ENCODE measurements at regions not wholly inside any gene's neighbourhood (a gene's known extent, or its start where the extent isn't known, plus 50 kb on each side); places are given as distances from the start of the nearest gene placed in this dataset.

GRCh38 chr6:103119056-103119455 is 1725.5 kb downstream of the GRIK2 start (continued):
- no peak for TF ChIP-seq NFYB (IDR thresholded peaks at IDR 0.05; ENCODE audit: insufficient read depth, low read depth, low read length)

DNA sequence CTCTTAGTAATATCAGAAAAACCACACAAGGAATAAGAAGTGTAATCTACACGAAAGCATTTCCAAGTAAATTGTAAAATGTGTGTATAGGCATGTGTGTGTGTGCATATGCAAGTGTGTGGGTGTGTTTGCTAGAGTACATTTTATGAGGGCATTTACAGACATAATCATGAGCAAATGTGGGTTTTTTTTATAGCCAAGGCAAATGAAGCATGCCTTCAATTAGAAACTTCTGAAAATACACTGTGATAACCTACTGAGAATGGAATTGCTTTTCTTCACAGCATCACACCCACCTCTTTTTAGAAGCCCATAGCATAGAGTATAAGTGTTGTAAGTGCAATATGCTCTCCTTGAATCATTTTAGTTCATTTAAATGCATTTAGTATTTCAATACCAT is 1721.1 kb downstream of the GRIK2 start:
- BruUV-seq (replicated peaks): no TSS peak
- H3K9ac ChIP-seq (ENCODE audit: control insufficient read depth, insufficient read depth, low read length): no peak overlapping the region
- DNase-seq (ENCODE audit: low read depth, low spot score): no peak
- SMC1A ChIA-PET (ENCODE audit: uncharacterized antibody, unreplicated experiment): no interaction called here
- RAD21 ChIA-PET (ENCODE audit: unreplicated experiment): no interaction called here
- no peak for FAIRE-seq
- H4K20me1 ChIP-seq (ENCODE audit: control insufficient read depth, insufficient read depth): no peaks in the 10 kb centered on the region
- no peak overlapping the region for H3K4me2 ChIP-seq (ENCODE audit: control insufficient read depth, insufficient read depth)
- WGBS (ENCODE audit: insufficient coverage, insufficient replicate concordance, low lambda C conversion rate, missing lambda C conversion rate): 4% methylated on average over 1 of the region's 1 CpG
- no peak for ATAC-seq
- H2AFZ ChIP-seq (ENCODE audit: control insufficient read depth, low read depth, low read length): no peak overlapping the region
- no peaks in the 10 kb centered on the region for H3K4me1 ChIP-seq (ENCODE audit: control insufficient read depth, insufficient read depth, low read length)
- in situ Hi-C loops (cut with MboI): no loop called here
- CTCF ChIA-PET: no interaction called here
- H3K9me3 ChIP-seq (replicated peaks; ENCODE audit: control insufficient read depth, insufficient read depth, low read length): no peaks in the 10 kb centered on the region
- no peak overlapping the region for H3K27ac ChIP-seq (ENCODE audit: control insufficient read depth, insufficient read depth)
- H3K79me2 ChIP-seq (ENCODE audit: control insufficient read depth, insufficient read depth, low read length): no peaks in the 10 kb centered on the region
- H3K4me3 ChIP-seq: no peak overlapping the region
- no peak for TF ChIP-seq ZBED1 (IDR thresholded peaks at IDR 0.05; ENCODE audit: borderline replicate concordance)
- no peak for TF ChIP-seq SIN3A (IDR thresholded peaks at IDR 0.05; ENCODE audit: low read depth, low read length)
- TF ChIP-seq POLR2AphosphoS5 (IDR thresholded peaks at IDR 0.05; ENCODE audit: low read length): no peak
- TF ChIP-seq, protein P1, sequence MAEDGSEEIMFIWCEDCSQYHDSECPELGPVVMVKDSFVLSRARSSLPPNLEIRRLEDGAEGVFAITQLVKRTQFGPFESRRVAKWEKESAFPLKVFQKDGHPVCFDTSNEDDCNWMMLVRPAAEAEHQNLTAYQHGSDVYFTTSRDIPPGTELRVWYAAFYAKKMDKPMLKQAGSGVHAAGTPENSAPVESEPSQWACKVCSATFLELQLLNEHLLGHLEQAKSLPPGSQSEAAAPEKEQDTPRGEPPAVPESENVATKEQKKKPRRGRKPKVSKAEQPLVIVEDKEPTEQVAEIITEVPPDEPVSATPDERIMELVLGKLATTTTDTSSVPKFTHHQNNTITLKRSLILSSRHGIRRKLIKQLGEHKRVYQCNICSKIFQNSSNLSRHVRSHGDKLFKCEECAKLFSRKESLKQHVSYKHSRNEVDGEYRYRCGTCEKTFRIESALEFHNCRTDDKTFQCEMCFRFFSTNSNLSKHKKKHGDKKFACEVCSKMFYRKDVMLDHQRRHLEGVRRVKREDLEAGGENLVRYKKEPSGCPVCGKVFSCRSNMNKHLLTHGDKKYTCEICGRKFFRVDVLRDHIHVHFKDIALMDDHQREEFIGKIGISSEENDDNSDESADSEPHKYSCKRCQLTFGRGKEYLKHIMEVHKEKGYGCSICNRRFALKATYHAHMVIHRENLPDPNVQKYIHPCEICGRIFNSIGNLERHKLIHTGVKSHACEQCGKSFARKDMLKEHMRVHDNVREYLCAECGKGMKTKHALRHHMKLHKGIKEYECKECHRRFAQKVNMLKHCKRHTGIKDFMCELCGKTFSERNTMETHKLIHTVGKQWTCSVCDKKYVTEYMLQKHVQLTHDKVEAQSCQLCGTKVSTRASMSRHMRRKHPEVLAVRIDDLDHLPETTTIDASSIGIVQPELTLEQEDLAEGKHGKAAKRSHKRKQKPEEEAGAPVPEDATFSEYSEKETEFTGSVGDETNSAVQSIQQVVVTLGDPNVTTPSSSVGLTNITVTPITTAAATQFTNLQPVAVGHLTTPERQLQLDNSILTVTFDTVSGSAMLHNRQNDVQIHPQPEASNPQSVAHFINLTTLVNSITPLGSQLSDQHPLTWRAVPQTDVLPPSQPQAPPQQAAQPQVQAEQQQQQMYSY (CRISPR knock-in tag; IDR thresholded peaks at IDR 0.05): no peak
- no peak for TF ChIP-seq ZNF24 (IDR thresholded peaks at IDR 0.05)
- no peak for TF ChIP-seq CREB1 (IDR thresholded peaks at IDR 0.05; ENCODE audit: low read depth)
- TF ChIP-seq EGR1 (IDR thresholded peaks at IDR 0.05; ENCODE audit: borderline replicate concordance in 1 of 2, low read depth in 2 of 2, low read length in 2 of 2): no peak
- no peak for TF ChIP-seq PAX8 (IDR thresholded peaks at IDR 0.05)
- POLR2A ChIA-PET: no interaction called here
- intact Hi-C loops (cut with micrococcal nuclease; ENCODE audit: unreplicated experiment): no loop called here
- H3K36me3 ChIP-seq (ENCODE audit: control insufficient read depth in 2 of 2, insufficient read depth in 2 of 2, low read length in 1 of 2): no peaks in the 10 kb centered on the region
- no peaks in the 10 kb centered on the region for H3K27me3 ChIP-seq (replicated peaks in 1 of 2; ENCODE audit: control insufficient read depth in 2 of 2, insufficient read depth in 2 of 2, low read length in 1 of 2)
